IPS-NIHi11 (cell line): ENCODE measurements at regions not wholly inside any gene's neighbourhood (a gene's known extent, or its start where the extent isn't known, plus 50 kb on each side); places are given as distances from the start of the nearest gene placed in this dataset.

Experiments
- DNase-seq: peaks from one replicate; pipeline ENCODE4 v3.0.0; 2012; ENCODE audit warnings: mixed read lengths, low spot score

GRCh38 chr6:84815896-84816735 is 51.7 kb upstream of the TBX18 start:
- DNase-seq: no peak
